H1 (cell line): ENCODE measurements at regions not wholly inside any gene's neighbourhood (a gene's known extent, or its start where the extent isn't known, plus 50 kb on each side); places are given as distances from the start of the nearest gene placed in this dataset.

ENCODE experiments used
- CTCF ChIA-PET: fragments of 300-600 bp; sonication (Branson Sonifier 250); formaldehyde crosslinking; loops from one replicate; lab custom pipeline; 2021; ENCODE audit not compliant: partially characterized antibody; lab: Charles Lee
- POLR2A ChIA-PET: fragments of 300-600 bp; sonication (Branson Sonifier 250); formaldehyde crosslinking; loops from one replicate; lab custom pipeline; 2021; ENCODE audit warnings: inconsistent platforms; ENCODE audit not compliant: partially characterized antibody; lab: Charles Lee
- DNase-seq, 2 experiments: peaks; one replicate each; pipeline versions ENCODE4 v3.0.0 to v3.0.0-alpha.2; 2010 to 2022; ENCODE audit warnings: low spot score in 2 of 2, low read depth in 1 of 2, mixed read lengths in 1 of 2
- FAIRE-seq: peaks from 2 replicates; lab custom pipeline; 2011; peaks lifted over from hg19 to GRCh38; lab: Jason Lieb, UNC
- H2AFZ ChIP-seq: 2 replicates; pipeline ENCODE4 v1.8.1; 2012; ENCODE audit warnings: low read length, inconsistent platforms
- H2AK5ac ChIP-seq: 2 replicates; pipeline ENCODE4 v1.6.1; 2013; ENCODE audit warnings: low read depth, low read length
- H2BK120ac ChIP-seq: replicated peaks from 2 replicates; pipeline ENCODE3; 2013; ENCODE audit warnings: low read depth, low read length, inconsistent platforms
- H2BK12ac ChIP-seq: 2 replicates; pipeline ENCODE4 v1.6.1; 2013; ENCODE audit warnings: low read depth, low read length
- H2BK15ac ChIP-seq: 2 replicates; pipeline ENCODE4 v1.6.1; 2013; ENCODE audit warnings: low read length
- H2BK20ac ChIP-seq: 2 replicates; pipeline ENCODE4 v1.6.1; 2013; ENCODE audit warnings: low read length
- H2BK5ac ChIP-seq: 2 replicates; pipeline ENCODE4 v1.6.1; 2013; ENCODE audit warnings: low read depth, low read length
- H3K14ac ChIP-seq: 2 replicates; pipeline ENCODE4 v1.6.1; 2013; ENCODE audit warnings: inconsistent platforms; ENCODE audit not compliant: insufficient read length
- H3K18ac ChIP-seq: 2 replicates; pipeline ENCODE4 v1.6.1; 2013; ENCODE audit warnings: low read length; ENCODE audit errors: extremely low read depth
- H3K23ac ChIP-seq: 2 replicates; pipeline ENCODE4 v1.6.1; 2013; ENCODE audit warnings: inconsistent platforms; ENCODE audit not compliant: insufficient read length
- H3K23me2 ChIP-seq: 2 replicates; pipeline ENCODE4 v1.6.1; 2013; ENCODE audit warnings: low read depth, low read length
- H3K27ac ChIP-seq: 2 replicates; pipeline ENCODE4 v1.6.1; 2011; ENCODE audit warnings: low read depth, low read length, inconsistent platforms
- H3K27me3 ChIP-seq, 4 experiments: replicated peaks in 1 of 4; 1 replicate in 1 of 4; 2 replicates in 3 of 4; pipeline versions ENCODE4 v1.6.1 to v1.8.1; 2011 to 2013; ENCODE audit warnings: low read length in 3 of 4, mild to moderate bottlenecking in 3 of 4, inconsistent platforms in 2 of 4, mixed read lengths in 2 of 4, moderate library complexity in 1 of 4; ENCODE audit not compliant: control insufficient read depth in 3 of 4, insufficient read depth in 3 of 4; ENCODE audit errors: extremely low read depth in 1 of 4
- H3K36me3 ChIP-seq, 4 experiments: 2 replicates each; pipeline versions ENCODE4 v1.6.1 to v1.8.1; 2011 to 2013; ENCODE audit warnings: mild to moderate bottlenecking in 4 of 4, low read length in 3 of 4, moderate library complexity in 2 of 4, control low read depth in 1 of 4, inconsistent platforms in 1 of 4; ENCODE audit not compliant: insufficient read depth in 4 of 4, control insufficient read depth in 2 of 4
- H3K4ac ChIP-seq: replicated peaks from 2 replicates; pipeline ENCODE3; 2013; ENCODE audit warnings: low read length, low read depth, mixed read lengths, inconsistent platforms; ENCODE audit not compliant: insufficient read length
- H3K4me1 ChIP-seq, 4 experiments: replicated peaks in 1 of 4; 1 replicate in 1 of 4; 2 replicates in 3 of 4; pipeline versions ENCODE4 v1.6.1 to v1.8.1; 2011 to 2013; ENCODE audit warnings: low read length in 3 of 4, inconsistent platforms in 2 of 4, mixed read lengths in 1 of 4; ENCODE audit not compliant: insufficient read depth in 4 of 4, control insufficient read depth in 3 of 4
- H3K4me2 ChIP-seq, 2 experiments: 2 replicates each; pipeline versions ENCODE4 v1.6.1 to v1.8.1; 2011 to 2013; ENCODE audit warnings: low read depth in 2 of 2, low read length in 2 of 2, control low read depth in 1 of 2, inconsistent platforms in 1 of 2, mild to moderate bottlenecking in 1 of 2; ENCODE audit not compliant: insufficient read depth in 1 of 2
- H3K4me3 ChIP-seq, 4 experiments: fragments of 200-600, 300-600 bp in 1 of 4; sonication (generic), shearing (Covaris generic), sonication (Bioruptor Twin) in 1 of 4; 2 replicates each; pipeline versions ENCODE4 v1.5.1 to v1.8.1; 2011 to 2016; ENCODE audit warnings: low read length in 4 of 4, low read depth in 3 of 4, control low read depth in 2 of 4, inconsistent platforms in 2 of 4, mild to moderate bottlenecking in 2 of 4, mixed read lengths in 1 of 4, moderate library complexity in 1 of 4; ENCODE audit not compliant: insufficient read depth in 2 of 4; ENCODE audit errors: extremely low read depth in 1 of 4
- H3K56ac ChIP-seq: replicated peaks from 2 replicates; pipeline ENCODE3; 2013; ENCODE audit warnings: low read depth, mild to moderate bottlenecking, mixed read lengths, low read length, inconsistent platforms; ENCODE audit not compliant: insufficient read length
- H3K79me1 ChIP-seq: 2 replicates; pipeline ENCODE4 v1.6.1; 2013; ENCODE audit warnings: low read depth, low read length, control low read depth
- H3K79me2 ChIP-seq, 2 experiments: 2 replicates each; pipeline versions ENCODE4 v1.6.1 to v1.8.1; 2012 to 2013; ENCODE audit warnings: low read length in 2 of 2, mild to moderate bottlenecking in 2 of 2, inconsistent platforms in 1 of 2; ENCODE audit not compliant: insufficient read depth in 2 of 2, control insufficient read depth in 1 of 2
- H3K9ac ChIP-seq, 4 experiments: replicated peaks in 1 of 4; 1 replicate in 1 of 4; 2 replicates in 3 of 4; pipeline versions ENCODE4 v1.6.1 to v1.8.1; 2011 to 2013; ENCODE audit warnings: low read depth in 3 of 4, low read length in 3 of 4, control low read depth in 2 of 4, mild to moderate bottlenecking in 2 of 4, moderate library complexity in 2 of 4, inconsistent platforms in 1 of 4; ENCODE audit errors: extremely low read depth in 1 of 4
- H3K9me3 ChIP-seq, 2 experiments: 2 replicates each; pipeline versions ENCODE4 v1.6.1 to v1.8.1; 2012 to 2013; ENCODE audit warnings: mild to moderate bottlenecking in 2 of 2, moderate library complexity in 2 of 2, control low read depth in 1 of 2, inconsistent platforms in 1 of 2, low read depth in 1 of 2, low read length in 1 of 2, mixed read lengths in 1 of 2; ENCODE audit not compliant: insufficient read depth in 2 of 2
- H4K20me1 ChIP-seq, 2 experiments: replicated peaks in 1 of 2; 2 replicates each; pipeline versions ENCODE3 to v1.8.1; 2011 to 2013; ENCODE audit warnings: inconsistent platforms in 2 of 2, low read length in 2 of 2, mild to moderate bottlenecking in 1 of 2; ENCODE audit not compliant: insufficient read depth in 2 of 2, control insufficient read depth in 1 of 2
- H4K5ac ChIP-seq: 2 replicates; pipeline ENCODE4 v1.6.1; 2013; ENCODE audit warnings: low read length, low read depth, mixed read lengths, inconsistent platforms; ENCODE audit not compliant: insufficient read length
- H4K8ac ChIP-seq: 2 replicates; pipeline ENCODE4 v1.8.0; 2013; ENCODE audit warnings: mild to moderate bottlenecking, moderate library complexity, low read length, inconsistent platforms; ENCODE audit not compliant: insufficient read depth; ENCODE audit errors: extremely low read depth
- H4K91ac ChIP-seq: replicated peaks from 2 replicates; pipeline ENCODE3; 2013; ENCODE audit warnings: low read length, mixed read lengths, inconsistent platforms; ENCODE audit not compliant: insufficient read length
- EP300 ChIP-seq, 2 experiments: IDR thresholded peaks; 1 replicate in 1 of 2; 2 replicates in 1 of 2; pipeline ENCODE4 v1.6.1; 2011 to 2012; ENCODE audit warnings: low read depth in 2 of 2, low read length in 2 of 2, mild to moderate bottlenecking in 2 of 2, borderline replicate concordance in 1 of 2, inconsistent platforms in 1 of 2, moderate library complexity in 1 of 2
- RAD21 ChIP-seq, 2 experiments: IDR thresholded peaks in 1 of 2; conservative IDR thresholded peaks in 1 of 2; 2 replicates each; pipeline ENCODE4 v1.6.1; 2011; ENCODE audit warnings: low read depth in 2 of 2, low read length in 2 of 2, improper control_type of control experiment in 1 of 2, inconsistent platforms in 1 of 2, mild to moderate bottlenecking in 1 of 2, moderate library complexity in 1 of 2
- WGBS, 2 experiments: shearing (Covaris generic) in 1 of 2; methylation state at CpG; one replicate each; pipeline versions ENCODE4 v1.1.6 to v1.1.7; 2013 to 2015; ENCODE audit warnings: low lambda C conversion rate in 2 of 2, mixed read lengths in 2 of 2, inconsistent platforms in 1 of 2, low coverage in 1 of 2, missing lambda C conversion rate in 1 of 2; ENCODE audit not compliant: insufficient replicate concordance in 2 of 2, insufficient coverage in 1 of 2, insufficient read length in 1 of 2; ENCODE audit errors: extremely low coverage in 1 of 2, missing lambda C conversion rate in 1 of 2; 5-methylcytosine and 5-hydroxymethylcytosine counted together
- TF ChIP-seq, protein P1 (sequence below), 3 experiments: IDR thresholded peaks; 1 replicate in 2 of 3; 2 replicates in 1 of 3; pipeline versions ENCODE4 v1.5.1 to v1.6.1; 2011; ENCODE audit warnings: low read length in 3 of 3, mild to moderate bottlenecking in 3 of 3, inconsistent platforms in 2 of 3, low read depth in 1 of 3, moderate library complexity in 1 of 3; ENCODE audit not compliant: insufficient read depth in 1 of 3; ENCODE audit errors: control extremely low read depth in 1 of 3

DNA sequence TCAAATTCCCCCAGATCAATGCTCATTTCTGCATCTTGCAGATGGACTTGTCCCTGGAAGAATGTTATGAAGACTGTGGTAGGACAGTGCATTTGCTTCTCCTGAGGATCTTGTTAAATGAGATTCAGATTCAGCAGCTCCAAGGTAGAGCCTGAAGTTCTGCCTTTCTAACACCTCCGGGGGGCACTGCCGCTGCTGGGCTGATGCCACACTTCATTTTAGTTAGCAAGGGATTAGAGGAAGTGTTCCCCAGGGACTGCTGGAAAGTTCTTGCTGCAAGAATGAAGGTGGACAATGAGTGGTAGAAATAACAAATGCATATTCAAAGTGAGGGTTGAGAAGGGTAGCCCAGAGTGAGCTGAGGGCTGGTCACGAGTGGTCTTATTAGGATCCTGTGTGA lies 434.3 kb upstream of the AKR1E2 start:
- WGBS, 2 experiments, result 82% methylated on average over 3 of the region's 3 CpGs; no CpG with 5 or more reads in 1 of the 2 experiments
- H3K79me1 ChIP-seq, result no peaks in the 10 kb centered on the region
- no peaks in the 10 kb centered on the region for H4K20me1 ChIP-seq
- H3K9ac ChIP-seq, result no peak overlapping the region
- H2BK120ac ChIP-seq, result no peak overlapping the region
- no peak overlapping the region for H3K56ac ChIP-seq
- peak overlapping the region; percentile 95; the same call in 1 of the 2 replicates for H2AFZ ChIP-seq
- H3K79me2 ChIP-seq, result no peaks in the 10 kb centered on the region
- no peak overlapping the region for H3K14ac ChIP-seq
- H3K4me2 ChIP-seq, result no peak overlapping the region
- DNase-seq (peak; percentile 19 to 59), FAIRE-seq (peak; percentile 70)
- no peaks in the 10 kb centered on the region for H3K23me2 ChIP-seq
- TF ChIP-seq, protein P1, sequence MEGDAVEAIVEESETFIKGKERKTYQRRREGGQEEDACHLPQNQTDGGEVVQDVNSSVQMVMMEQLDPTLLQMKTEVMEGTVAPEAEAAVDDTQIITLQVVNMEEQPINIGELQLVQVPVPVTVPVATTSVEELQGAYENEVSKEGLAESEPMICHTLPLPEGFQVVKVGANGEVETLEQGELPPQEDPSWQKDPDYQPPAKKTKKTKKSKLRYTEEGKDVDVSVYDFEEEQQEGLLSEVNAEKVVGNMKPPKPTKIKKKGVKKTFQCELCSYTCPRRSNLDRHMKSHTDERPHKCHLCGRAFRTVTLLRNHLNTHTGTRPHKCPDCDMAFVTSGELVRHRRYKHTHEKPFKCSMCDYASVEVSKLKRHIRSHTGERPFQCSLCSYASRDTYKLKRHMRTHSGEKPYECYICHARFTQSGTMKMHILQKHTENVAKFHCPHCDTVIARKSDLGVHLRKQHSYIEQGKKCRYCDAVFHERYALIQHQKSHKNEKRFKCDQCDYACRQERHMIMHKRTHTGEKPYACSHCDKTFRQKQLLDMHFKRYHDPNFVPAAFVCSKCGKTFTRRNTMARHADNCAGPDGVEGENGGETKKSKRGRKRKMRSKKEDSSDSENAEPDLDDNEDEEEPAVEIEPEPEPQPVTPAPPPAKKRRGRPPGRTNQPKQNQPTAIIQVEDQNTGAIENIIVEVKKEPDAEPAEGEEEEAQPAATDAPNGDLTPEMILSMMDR (IDR thresholded peaks at IDR 0.05; ENCODE audit: control extremely low read depth in 1 of 3, insufficient read depth in 1 of 3, low read depth in 1 of 3, low read length in 3 of 3), result peak; percentile 53 to 61 (median 59)
- TF ChIP-seq RAD21 (IDR thresholded peaks at IDR 0.05 in 1 of 2, conservative IDR thresholded peaks at IDR 0.05 in 1 of 2; ENCODE audit: low read depth in 2 of 2, low read length in 2 of 2), result peak; percentile 83 to 84
- TF ChIP-seq EP300 (IDR thresholded peaks at IDR 0.05; ENCODE audit: borderline replicate concordance in 1 of 2, low read depth in 2 of 2, low read length in 2 of 2), result no peak
- H3K27ac ChIP-seq, result no peak overlapping the region
- H2BK5ac ChIP-seq, result no peak overlapping the region
- H3K18ac ChIP-seq, result no peak overlapping the region
- H3K23ac ChIP-seq, result no peak overlapping the region
- POLR2A ChIA-PET, result no interaction called here
- peaks cover 0 to 2% (median under 1%) of the 10 kb centered on the region in 4 experiments; a peak in 2 of 7 replicates for H3K4me1 ChIP-seq
- H3K27me3 ChIP-seq, result no peaks in the 10 kb centered on the region
- H2BK20ac ChIP-seq, result no peak overlapping the region
- H2AK5ac ChIP-seq, result no peak overlapping the region
- no peak overlapping the region for H3K4ac ChIP-seq
- H2BK15ac ChIP-seq, result no peak overlapping the region
- H4K5ac ChIP-seq, result no peak overlapping the region
- no peaks in the 10 kb centered on the region for H3K36me3 ChIP-seq
- no peak overlapping the region for H4K91ac ChIP-seq
- no peak overlapping the region for H2BK12ac ChIP-seq
- no peak overlapping the region for H4K8ac ChIP-seq
- no peak overlapping the region for H3K4me3 ChIP-seq
- CTCF ChIA-PET, result interaction anchor here (0.5 to 2.6 kb wide), 18 partner anchors 8 to 857 kb away, joined by 3 to 16 read pairs (median 4); no protein-coding TSS in a partner anchor
- no peaks in the 10 kb centered on the region for H3K9me3 ChIP-seq
